Trophoblast cell (in vitro differentiated cells and primary cell): ENCODE measurements at regions not wholly inside any gene's neighbourhood (a gene's known extent, or its start where the extent isn't known, plus 50 kb on each side); places are given as distances from the start of the nearest gene placed in this dataset.

Source experiments
- DNase-seq, 2 donors: peaks; one replicate each; pipeline ENCODE4 v3.0.0-alpha.2; 2016
- H2AFZ ChIP-seq: 2 replicates; pipeline ENCODE4 v1.6.1; 2013; ENCODE audit warnings: low read length, moderate library complexity, mild to moderate bottlenecking; ENCODE audit not compliant: insufficient read depth, poor library complexity
- H2AK5ac ChIP-seq: 2 replicates; pipeline ENCODE4 v1.6.1; 2013; ENCODE audit warnings: mild to moderate bottlenecking, low read length
- H2BK120ac ChIP-seq: 2 replicates; pipeline ENCODE4 v1.6.1; 2013; ENCODE audit warnings: low read length, mild to moderate bottlenecking, moderate library complexity; ENCODE audit not compliant: insufficient read depth, poor library complexity
- H2BK12ac ChIP-seq: 2 replicates; pipeline ENCODE4 v1.6.1; 2013; ENCODE audit warnings: mild to moderate bottlenecking, low read length, moderate library complexity
- H2BK5ac ChIP-seq: 2 replicates; pipeline ENCODE4 v1.6.1; 2013; ENCODE audit warnings: low read length, low read depth, moderate library complexity, mild to moderate bottlenecking; ENCODE audit not compliant: poor library complexity
- H3K14ac ChIP-seq: 2 replicates; pipeline ENCODE4 v1.6.1; 2013; ENCODE audit warnings: mild to moderate bottlenecking, low read length
- H3K18ac ChIP-seq: 2 replicates; pipeline ENCODE4 v1.6.1; 2013; ENCODE audit warnings: mild to moderate bottlenecking, low read length
- H3K23ac ChIP-seq: 2 replicates; pipeline ENCODE4 v1.6.1; 2013; ENCODE audit warnings: low read length
- H3K27ac ChIP-seq: 2 replicates; pipeline ENCODE4 v1.5.1; 2013; ENCODE audit warnings: low read depth, mild to moderate bottlenecking, inconsistent platforms, low read length, moderate library complexity
- H3K27me3 ChIP-seq: 2 replicates; pipeline ENCODE4 v1.6.1; 2013; ENCODE audit warnings: inconsistent platforms, mild to moderate bottlenecking, low read length, moderate library complexity; ENCODE audit not compliant: insufficient read depth
- H3K36me3 ChIP-seq, 2 experiments: 1 replicate in 1 of 2; 2 replicates in 1 of 2; pipeline ENCODE4 v1.6.1; 2013; ENCODE audit warnings: low read length in 2 of 2, mild to moderate bottlenecking in 2 of 2, moderate library complexity in 1 of 2; ENCODE audit not compliant: insufficient read depth in 2 of 2, control insufficient read depth in 1 of 2
- H3K4ac ChIP-seq: 2 replicates; pipeline ENCODE4 v1.6.1; 2013; ENCODE audit warnings: low read depth, mild to moderate bottlenecking, low read length, moderate library complexity
- H3K4me1 ChIP-seq, 2 experiments: 1 replicate in 1 of 2; 2 replicates in 1 of 2; pipeline ENCODE4 v1.6.1; 2013; ENCODE audit warnings: low read length in 2 of 2, mild to moderate bottlenecking in 2 of 2, moderate library complexity in 1 of 2; ENCODE audit not compliant: insufficient read depth in 2 of 2, control insufficient read depth in 1 of 2
- H3K4me2 ChIP-seq: 2 replicates; pipeline ENCODE4 v1.6.1; 2013; ENCODE audit warnings: inconsistent platforms, mild to moderate bottlenecking, low read length, moderate library complexity
- H3K4me3 ChIP-seq: 2 replicates; pipeline ENCODE4 v1.5.1; 2013; ENCODE audit warnings: mild to moderate bottlenecking, low read depth, low read length, inconsistent platforms
- H3K79me1 ChIP-seq: one replicate; pipeline ENCODE4 v1.6.1; 2013; ENCODE audit warnings: low read length
- H3K79me2 ChIP-seq: 2 replicates; pipeline ENCODE4 v1.6.1; 2013; ENCODE audit warnings: low read length, mild to moderate bottlenecking; ENCODE audit not compliant: control insufficient read depth, insufficient read depth, poor library complexity
- H3K9ac ChIP-seq: 2 replicates; pipeline ENCODE4 v1.6.1; 2013; ENCODE audit warnings: mild to moderate bottlenecking, low read length
- H3K9me3 ChIP-seq: 2 replicates; pipeline ENCODE4 v1.6.1; 2013; ENCODE audit warnings: low read depth, mild to moderate bottlenecking, control low read depth, inconsistent platforms, low read length; ENCODE audit not compliant: insufficient read depth
- H4K12ac ChIP-seq: 2 replicates; pipeline ENCODE4 v1.6.1; 2013; ENCODE audit warnings: low read depth, mild to moderate bottlenecking, low read length, moderate library complexity
- H4K8ac ChIP-seq: 2 replicates; pipeline ENCODE4 v1.6.1; 2013; ENCODE audit warnings: low read depth, mild to moderate bottlenecking, low read length, moderate library complexity
- H4K91ac ChIP-seq: one replicate; pipeline ENCODE4 v1.6.1; 2013; ENCODE audit warnings: low read depth, mild to moderate bottlenecking, low read length, moderate library complexity
- WGBS: extraction: QIAGEN DNeasy Blood & Tissue Kit; methylation state at CpG from one replicate; pipeline ENCODE4 v1.1.7; 2013; ENCODE audit warnings: missing lambda C conversion rate; ENCODE audit not compliant: insufficient read length, insufficient coverage; ENCODE audit errors: extremely low coverage; 5-methylcytosine and 5-hydroxymethylcytosine counted together

DNA sequence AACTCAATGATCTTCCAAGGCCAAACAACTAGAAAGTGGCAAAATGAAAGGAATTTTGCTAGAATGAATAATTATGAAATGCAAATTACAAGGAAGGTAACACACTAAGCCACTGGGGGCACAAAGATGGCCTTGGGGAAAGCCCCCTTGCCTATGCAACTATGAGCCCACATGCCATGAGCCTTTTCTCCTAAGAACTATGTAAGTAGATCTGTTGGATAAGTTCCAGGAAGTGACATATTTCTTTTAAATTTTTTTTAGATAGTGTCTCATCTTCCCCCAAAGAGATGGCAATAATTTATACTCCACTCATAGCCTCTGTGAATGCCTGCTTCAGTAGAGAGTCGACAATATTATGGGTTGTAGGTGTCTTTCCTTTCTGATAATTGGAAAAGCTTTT is 257.8 kb downstream of the AUH start:
- H2BK12ac ChIP-seq: no peak overlapping the region
- H3K4ac ChIP-seq: no peak overlapping the region
- H2AFZ ChIP-seq: no peak overlapping the region
- no peaks in the 10 kb centered on the region for H3K36me3 ChIP-seq
- no peak overlapping the region for H4K12ac ChIP-seq
- H2BK5ac ChIP-seq: no peak overlapping the region
- no peak overlapping the region for H4K8ac ChIP-seq
- H3K18ac ChIP-seq: no peak overlapping the region
- H3K9ac ChIP-seq: no peak overlapping the region
- no CpG with 5 or more reads among the region's 1 CpG for WGBS
- H3K4me1 ChIP-seq: peaks cover 14 to 17% of the 10 kb centered on the region in 2 experiments
- no peaks in the 10 kb centered on the region for H3K27me3 ChIP-seq
- no peaks in the 10 kb centered on the region for H3K79me2 ChIP-seq
- no peak overlapping the region for H4K91ac ChIP-seq
- H3K14ac ChIP-seq: no peak overlapping the region
- no peak overlapping the region for H3K27ac ChIP-seq
- DNase-seq: peak; percentile 35 to 68
- H3K4me2 ChIP-seq: no peak overlapping the region
- no peak overlapping the region for H3K23ac ChIP-seq
- H3K4me3 ChIP-seq: no peak overlapping the region
- no peak overlapping the region for H2BK120ac ChIP-seq
- H3K9me3 ChIP-seq: peaks cover 4% of the 10 kb centered on the region
- H2AK5ac ChIP-seq: no peak overlapping the region
- peaks cover 9% of the 10 kb centered on the region for H3K79me1 ChIP-seq

DNA sequence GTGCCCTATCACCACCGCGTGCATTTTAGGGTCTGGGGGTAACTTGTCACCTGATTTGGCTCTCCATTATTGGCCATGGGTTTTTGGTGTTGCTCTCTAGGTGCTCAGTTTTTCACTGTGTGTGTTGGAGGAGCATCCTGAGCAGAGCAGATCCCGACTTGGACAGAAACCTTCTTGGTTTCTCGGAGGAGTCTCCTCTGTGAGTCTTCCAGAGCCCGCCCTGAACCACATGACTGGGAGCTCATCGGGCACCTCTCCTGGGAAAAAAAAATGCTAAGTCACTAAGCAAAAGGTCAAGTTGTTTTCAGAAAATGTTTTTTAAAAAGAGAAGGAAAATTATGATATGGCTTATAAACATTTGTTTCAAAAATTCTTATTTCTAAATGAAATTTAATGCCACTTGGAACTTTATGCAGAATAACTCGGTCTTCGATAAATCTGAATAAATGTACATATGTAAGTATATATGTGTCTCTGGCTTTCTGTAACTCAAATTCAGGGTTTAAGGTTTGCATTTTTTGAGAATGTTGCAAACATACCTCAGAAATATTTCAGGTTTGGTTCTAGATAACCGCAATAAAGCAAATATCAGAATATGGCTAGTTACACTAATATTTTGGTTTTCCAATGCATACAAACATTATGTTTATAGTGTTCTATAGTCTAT is 255.2 kb downstream of the AUH start:
- Histone ChIP-seq H3K14ac (no peak overlapping the region), H3K79me1 (peaks cover 2% of the 10 kb centered on the region), H3K36me3 (no peaks in the 10 kb centered on the region), H3K27me3 (no peaks in the 10 kb centered on the region), H2BK12ac (no peak overlapping the region), H3K9ac (no peak overlapping the region), H3K4ac (no peak overlapping the region), H3K27ac (no peak overlapping the region), H3K9me3 (peaks cover 4% of the 10 kb centered on the region), H4K91ac (no peak overlapping the region), H3K79me2 (no peaks in the 10 kb centered on the region), H4K12ac (no peak overlapping the region), H2BK120ac (no peak overlapping the region), H2AFZ (no peak overlapping the region), H3K18ac (no peak overlapping the region), H3K4me1 (peaks cover 3 to 7% of the 10 kb centered on the region in 2 experiments), H2AK5ac (no peak overlapping the region), H3K4me3 (no peak overlapping the region), H4K8ac (no peak overlapping the region), H3K23ac (no peak overlapping the region), H2BK5ac (no peak overlapping the region), H3K4me2 (no peak overlapping the region)
- DNase-seq: no peak
- no CpG with 5 or more reads among the region's 9 CpGs for WGBS

DNA sequence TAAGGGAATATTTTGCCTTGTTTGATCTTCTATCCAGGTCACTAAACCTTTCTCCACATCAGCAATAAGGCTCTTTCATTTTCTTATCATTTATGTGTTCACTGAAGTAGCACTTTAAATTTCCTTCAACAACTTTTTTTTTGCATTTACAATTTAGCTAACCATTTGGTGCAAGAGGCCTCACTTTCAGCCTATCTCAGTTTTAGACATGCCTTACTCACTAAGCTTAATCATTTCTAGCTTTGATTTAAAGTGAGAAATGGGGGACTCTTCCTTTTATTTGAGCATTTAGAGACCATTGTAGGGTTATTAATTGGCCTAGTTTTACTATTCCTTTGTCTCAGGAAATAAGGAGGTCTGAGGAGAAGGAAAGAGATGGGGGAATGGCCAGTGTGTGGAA is 250.5 kb downstream of the AUH start:
- Histone ChIP-seq H3K9me3 (peaks cover under 1% of the 10 kb centered on the region), H3K9ac (no peak overlapping the region), H3K4me3 (no peak overlapping the region), H2BK120ac (no peak overlapping the region), H3K4me1 (no peaks in the 10 kb centered on the region), H4K91ac (no peak overlapping the region), H3K4ac (no peak overlapping the region), H2BK12ac (no peak overlapping the region), H2BK5ac (no peak overlapping the region), H2AK5ac (no peak overlapping the region), H4K8ac (no peak overlapping the region), H3K36me3 (no peaks in the 10 kb centered on the region), H3K14ac (no peak overlapping the region), H3K23ac (no peak overlapping the region), H3K79me2 (no peaks in the 10 kb centered on the region), H3K27me3 (no peaks in the 10 kb centered on the region), H3K79me1 (no peaks in the 10 kb centered on the region), H3K18ac (no peak overlapping the region), H4K12ac (no peak overlapping the region), H3K4me2 (no peak overlapping the region), H3K27ac (no peak overlapping the region), H2AFZ (no peak overlapping the region)
- no peak for DNase-seq

DNA sequence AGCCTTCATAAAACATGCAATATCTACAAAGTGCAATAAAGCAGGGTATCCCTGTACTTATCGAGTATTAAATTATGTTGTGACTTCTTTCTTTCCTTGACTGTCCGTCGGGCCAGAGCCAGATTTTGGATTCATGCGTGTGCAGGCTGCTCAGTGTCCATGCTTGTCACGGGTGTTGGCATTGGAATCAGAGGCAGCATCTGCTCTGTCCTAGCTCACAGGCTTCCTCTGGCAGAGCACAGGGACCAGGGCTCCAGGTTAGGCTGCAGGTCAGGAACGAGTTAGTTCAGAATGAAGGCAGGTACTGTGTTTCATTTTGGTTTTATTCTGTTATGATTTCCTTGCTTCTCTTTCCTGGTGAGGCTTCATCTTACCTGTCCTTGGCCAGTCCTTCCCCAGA is 249.8 kb downstream of the AUH start:
- no peak overlapping the region for H3K4me3 ChIP-seq
- H2BK12ac ChIP-seq: no peak overlapping the region
- no peak overlapping the region for H4K12ac ChIP-seq
- no CpG with 5 or more reads among the region's 6 CpGs for WGBS
- no peaks in the 10 kb centered on the region for H3K9me3 ChIP-seq
- no peak overlapping the region for H4K91ac ChIP-seq
- no peak overlapping the region for H2BK120ac ChIP-seq
- H2AK5ac ChIP-seq: no peak overlapping the region
- no peak overlapping the region for H3K14ac ChIP-seq
- H3K23ac ChIP-seq: no peak overlapping the region
- no peak overlapping the region for H2AFZ ChIP-seq
- H3K79me2 ChIP-seq: no peaks in the 10 kb centered on the region
- no peak overlapping the region for H3K9ac ChIP-seq
- H3K27ac ChIP-seq: no peak overlapping the region
- DNase-seq: no peak
- H3K4me2 ChIP-seq: no peak overlapping the region
- no peaks in the 10 kb centered on the region for H3K79me1 ChIP-seq
- no peaks in the 10 kb centered on the region for H3K36me3 ChIP-seq
- H2BK5ac ChIP-seq: no peak overlapping the region
- no peaks in the 10 kb centered on the region for H3K27me3 ChIP-seq
- no peaks in the 10 kb centered on the region for H3K4me1 ChIP-seq
- no peak overlapping the region for H3K18ac ChIP-seq
- no peak overlapping the region for H4K8ac ChIP-seq
- no peak overlapping the region for H3K4ac ChIP-seq
